IMR-90 (cell line): ENCODE measurements at regions not wholly inside any gene's neighbourhood (a gene's known extent, or its start where the extent isn't known, plus 50 kb on each side); places are given as distances from the start of the nearest gene placed in this dataset.

ENCODE experiments used
- ATAC-seq: fragments of 200-7000 bp; cut with Tn5 transposase; 2 replicates; pipeline ENCODE4 v1.9.1; 2020; ENCODE audit warnings: low read depth, mild to moderate bottlenecking, moderate library complexity
- BruUV-seq: library from RNA; stranded (reverse); fragments of 400-500 nt; replicated peaks from 2 replicates; lab custom pipeline; 2021; lab: Mats Ljungman, UMichigan
- CTCF ChIA-PET: fragments of 300-600 bp; formaldehyde crosslinking; extraction: SDS; loops from one replicate; lab custom pipeline; 2021; ENCODE audit warnings: antibody characterized with exemption; lab: Yijun Ruan, JAX
- POLR2A ChIA-PET: fragments of 300-600 bp; sonication (Branson Sonifier 250); formaldehyde crosslinking; loops from one replicate; lab custom pipeline; 2022; ENCODE audit warnings: antibody characterized with exemption; ENCODE audit not compliant: unreplicated experiment; lab: Charles Lee
- DNase-seq: peaks from one replicate; pipeline ENCODE4 v3.0.0; 2013
- H2AFZ ChIP-seq: replicated peaks from 2 replicates; pipeline ENCODE3; 2013; ENCODE audit warnings: low read length, mild to moderate bottlenecking; ENCODE audit not compliant: poor library complexity
- H2AK5ac ChIP-seq: 2 replicates; pipeline ENCODE4 v1.6.1; 2013; ENCODE audit warnings: low read depth, low read length, inconsistent platforms
- H2AK9ac ChIP-seq: replicated peaks from 2 replicates; pipeline ENCODE3; 2013; ENCODE audit warnings: mild to moderate bottlenecking, low read depth, low read length, moderate library complexity; ENCODE audit not compliant: poor library complexity
- H2BK120ac ChIP-seq: 2 replicates; pipeline ENCODE4 v1.6.1; 2013; ENCODE audit warnings: low read depth, low read length, inconsistent platforms
- H2BK15ac ChIP-seq: 3 replicates; pipeline ENCODE4 v1.6.1; 2013; ENCODE audit warnings: low read depth, low read length, inconsistent platforms
- H2BK20ac ChIP-seq: 2 replicates; pipeline ENCODE4 v1.6.1; 2013; ENCODE audit warnings: low read depth, mild to moderate bottlenecking, inconsistent platforms, low read length, moderate library complexity
- H2BK5ac ChIP-seq: 2 replicates; pipeline ENCODE4 v1.6.1; 2013; ENCODE audit warnings: mild to moderate bottlenecking, low read depth, low read length, inconsistent platforms; ENCODE audit not compliant: poor library complexity, severe bottlenecking
- H3K14ac ChIP-seq: replicated peaks from 2 replicates; pipeline ENCODE4 v1.6.1; 2013; ENCODE audit warnings: low read depth, low read length, inconsistent platforms
- H3K18ac ChIP-seq: 2 replicates; pipeline ENCODE4 v1.6.1; 2013; ENCODE audit warnings: low read depth, low read length, control low read depth
- H3K23ac ChIP-seq: 2 replicates; pipeline ENCODE4 v1.6.1; 2013; ENCODE audit warnings: low read depth, low read length, inconsistent platforms
- H3K27ac ChIP-seq: 2 replicates; pipeline ENCODE4 v1.5.1; 2013; ENCODE audit warnings: mild to moderate bottlenecking, control low read depth, low read length; ENCODE audit not compliant: insufficient read depth
- H3K27me3 ChIP-seq: 2 replicates; pipeline ENCODE4 v1.6.1; 2013; ENCODE audit warnings: low read length; ENCODE audit not compliant: control insufficient read depth, insufficient read depth
- H3K36me3 ChIP-seq: 2 replicates; pipeline ENCODE4 v1.6.1; 2013; ENCODE audit warnings: low read length, mixed read lengths; ENCODE audit not compliant: control insufficient read depth, insufficient read depth
- H3K4ac ChIP-seq: 2 replicates; pipeline ENCODE4 v1.6.1; 2013; ENCODE audit warnings: low read depth, low read length, inconsistent platforms
- H3K4me1 ChIP-seq: 2 replicates; pipeline ENCODE4 v1.6.1; 2013; ENCODE audit warnings: low read length, mixed read lengths; ENCODE audit not compliant: control insufficient read depth, insufficient read depth
- H3K4me2 ChIP-seq: 2 replicates; pipeline ENCODE4 v1.6.1; 2013; ENCODE audit warnings: low read depth, mild to moderate bottlenecking, control low read depth, low read length, moderate library complexity
- H3K4me3 ChIP-seq: 2 replicates; pipeline ENCODE4 v1.5.1; 2013; ENCODE audit warnings: low read depth, mild to moderate bottlenecking, control low read depth, low read length, moderate library complexity; ENCODE audit not compliant: insufficient read depth
- H3K56ac ChIP-seq: 2 replicates; pipeline ENCODE4 v1.6.1; 2013; ENCODE audit warnings: low read length, inconsistent platforms; ENCODE audit not compliant: insufficient read depth; ENCODE audit errors: extremely low read depth
- H3K79me1 ChIP-seq, 2 experiments: 2 replicates each; pipeline ENCODE4 v1.6.1; 2013; ENCODE audit warnings: low read length in 2 of 2, inconsistent platforms in 1 of 2, low read depth in 1 of 2
- H3K9ac ChIP-seq: 2 replicates; pipeline ENCODE4 v1.6.1; 2013; ENCODE audit warnings: low read depth, low read length, control low read depth
- H3K9me1 ChIP-seq: 2 replicates; pipeline ENCODE4 v1.6.1; 2013; ENCODE audit warnings: low read length, inconsistent platforms; ENCODE audit not compliant: insufficient read depth
- H3K9me3 ChIP-seq: 2 replicates; pipeline ENCODE4 v1.6.1; 2013; ENCODE audit warnings: low read length; ENCODE audit not compliant: control insufficient read depth, insufficient read depth
- H4K20me1 ChIP-seq: 2 replicates; pipeline ENCODE4 v1.6.1; 2013; ENCODE audit warnings: low read length, inconsistent platforms; ENCODE audit not compliant: insufficient read depth
- H4K5ac ChIP-seq: 2 replicates; pipeline ENCODE4 v1.6.1; 2013; ENCODE audit warnings: mild to moderate bottlenecking, low read depth, low read length, control low read depth
- H4K8ac ChIP-seq, 2 experiments: 2 replicates each; pipeline ENCODE4 v1.6.1; 2013; ENCODE audit warnings: low read depth in 2 of 2, low read length in 2 of 2, control low read depth in 1 of 2, inconsistent platforms in 1 of 2
- H4K91ac ChIP-seq: 2 replicates; pipeline ENCODE4 v1.6.1; 2013; ENCODE audit warnings: low read depth, low read length, inconsistent platforms; ENCODE audit not compliant: insufficient read depth
- BHLHE40 ChIP-seq: fragments of 150-350 bp; IDR thresholded peaks from 2 replicates; pipeline ENCODE4 v1.6.1; 2016; ENCODE audit warnings: mild to moderate bottlenecking, low read depth, low read length
- CEBPB ChIP-seq: IDR thresholded peaks from 2 replicates; pipeline ENCODE4 v1.6.1; 2012; ENCODE audit warnings: low read depth, low read length, improper control_type of control experiment
- CHD1 ChIP-seq: IDR thresholded peaks from 2 replicates; pipeline ENCODE4 v1.6.1; 2012; ENCODE audit warnings: low read depth, low read length, improper control_type of control experiment
- FOS ChIP-seq: fragments of 150-350 bp; IDR thresholded peaks from 2 replicates; pipeline ENCODE4 v1.6.1; 2016; ENCODE audit warnings: low read depth, low read length
- MAFK ChIP-seq: IDR thresholded peaks from 2 replicates; pipeline ENCODE4 v1.6.1; 2012; ENCODE audit warnings: low read depth, low read length, improper control_type of control experiment
- MAZ ChIP-seq: IDR thresholded peaks from 2 replicates; pipeline ENCODE4 v1.6.1; 2012; ENCODE audit warnings: low read depth, mild to moderate bottlenecking, low read length, improper control_type of control experiment, moderate library complexity, borderline replicate concordance
- MXI1 ChIP-seq: IDR thresholded peaks from 2 replicates; pipeline ENCODE4 v1.6.1; 2012; ENCODE audit warnings: low read depth, mild to moderate bottlenecking, low read length, moderate library complexity, borderline replicate concordance
- NFE2L2 ChIP-seq: fragments of 150-350 bp; IDR thresholded peaks from 2 replicates; pipeline ENCODE4 v1.6.1; 2016; ENCODE audit warnings: low read depth, mild to moderate bottlenecking, low read length
- POLR2A ChIP-seq: IDR thresholded peaks from 2 replicates; pipeline ENCODE4 v1.6.1; 2012; ENCODE audit warnings: mild to moderate bottlenecking, low read depth, low read length
- RAD21 ChIP-seq: IDR thresholded peaks from 2 replicates; pipeline ENCODE4 v1.6.1; 2012; ENCODE audit warnings: low read length, improper control_type of control experiment
- RCOR1 ChIP-seq: IDR thresholded peaks from 2 replicates; pipeline ENCODE4 v1.6.1; 2012; ENCODE audit warnings: mild to moderate bottlenecking, low read length, improper control_type of control experiment; ENCODE audit not compliant: insufficient replicate concordance
- RFX5 ChIP-seq: IDR thresholded peaks from 2 replicates; pipeline ENCODE4 v1.8.0; 2012; ENCODE audit warnings: low read depth, mild to moderate bottlenecking, low read length, moderate library complexity
- SMC3 ChIP-seq: fragments of 150-350 bp; IDR thresholded peaks from 2 replicates; pipeline ENCODE4 v1.6.1; 2016; ENCODE audit warnings: low read depth, mild to moderate bottlenecking, antibody characterized with exemption, low read length, moderate library complexity
- USF2 ChIP-seq: fragments of 150-350 bp; IDR thresholded peaks from 2 replicates; pipeline ENCODE4 v1.6.1; 2017; ENCODE audit warnings: mild to moderate bottlenecking, antibody characterized with exemption, low read length, low read depth
- WGBS, 2 experiments: methylation state at CpG; one replicate each; pipeline versions ENCODE4 v1.1.5 to v1.1.7; 2013; ENCODE audit warnings: missing lambda C conversion rate in 2 of 2; ENCODE audit not compliant: insufficient read length in 1 of 2; ENCODE audit errors: extremely low coverage in 2 of 2; 5-methylcytosine and 5-hydroxymethylcytosine counted together
- dilution Hi-C: fragments of 300-500 bp; cut with HindIII; formaldehyde crosslinking; loops from one replicate; pipeline ENCODE4 v1.14.3; 2018; ENCODE audit warnings: low sequenced_read_pairs; ENCODE audit not compliant: unreplicated experiment
- in situ Hi-C: fragments of 300-500 bp; cut with MboI; formaldehyde crosslinking; loops from 3 replicates; pipeline ENCODE4 v1.14.3; 2019; ENCODE audit warnings: low sequenced_read_pairs, inconsistent platforms, mixed read lengths
- intact Hi-C: fragments of 100-400 bp; cut with micrococcal nuclease; formaldehyde crosslinking; loops from 2 replicates; pipeline ENCODE4 v1.10.0; 2022
- TF ChIP-seq, protein P1 (sequence below): conservative IDR thresholded peaks from 2 replicates; pipeline ENCODE4 v1.5.1; 2012; ENCODE audit warnings: mild to moderate bottlenecking, low read depth, low read length, improper control_type of control experiment
- TF ChIP-seq, protein P2 (sequence below): fragments of 150-350 bp; IDR thresholded peaks from 2 replicates; pipeline ENCODE4 v1.6.1; 2016; ENCODE audit warnings: low read depth, mild to moderate bottlenecking, low read length, moderate library complexity, borderline replicate concordance

DNA sequence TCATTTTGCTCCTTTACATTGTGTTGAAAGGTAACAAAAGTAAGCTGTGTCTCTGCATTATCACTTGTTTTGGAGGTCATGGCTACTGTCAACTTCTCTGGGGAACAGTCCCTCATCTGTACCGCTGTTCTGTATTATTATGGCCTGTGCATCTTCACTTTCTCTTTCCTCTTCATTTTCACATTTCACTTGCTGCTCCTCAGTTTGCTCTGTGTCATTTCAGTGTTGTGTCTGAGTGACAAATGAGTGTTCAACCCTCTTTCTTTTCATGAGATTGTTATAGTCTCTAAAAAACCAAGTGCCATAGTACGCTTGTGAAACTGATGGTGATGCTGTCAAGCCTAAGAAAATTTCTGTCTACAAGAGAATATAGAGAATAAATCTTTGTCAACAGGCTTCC is 122.0 kb upstream of the FER start:
- H2BK20ac ChIP-seq, result no peak overlapping the region
- WGBS, 2 experiments, result no CpG with 5 or more reads among the region's 2 CpGs
- H4K91ac ChIP-seq, result no peak overlapping the region
- no peak overlapping the region for H3K4ac ChIP-seq
- H3K9me1 ChIP-seq, result no peaks in the 10 kb centered on the region
- H4K20me1 ChIP-seq, result no peaks in the 10 kb centered on the region
- H3K56ac ChIP-seq, result no peak overlapping the region
- H3K4me2 ChIP-seq, result no peak overlapping the region
- H2AK5ac ChIP-seq, result no peak overlapping the region
- H2BK15ac ChIP-seq, result no peak overlapping the region
- POLR2A ChIA-PET, result no interaction called here
- no peak overlapping the region for H2BK120ac ChIP-seq
- peaks cover 4% of the 10 kb centered on the region; the same call in 1 of the 2 replicates for H3K4me1 ChIP-seq
- no peak overlapping the region for H2BK5ac ChIP-seq
- H3K9me3 ChIP-seq, result no peaks in the 10 kb centered on the region
- no peak overlapping the region for H3K23ac ChIP-seq
- no peaks in the 10 kb centered on the region; the same call in 1 of the 2 replicates for H3K27me3 ChIP-seq
- H4K8ac ChIP-seq, result no peak overlapping the region
- no peaks in the 10 kb centered on the region for H3K79me1 ChIP-seq
- intact Hi-C loops, result no loop called here
- no peak overlapping the region for H3K27ac ChIP-seq
- CTCF ChIA-PET, result no interaction called here
- no peak overlapping the region for H3K9ac ChIP-seq
- no peak for ATAC-seq
- H3K36me3 ChIP-seq, result no peaks in the 10 kb centered on the region
- no peak overlapping the region for H2AFZ ChIP-seq
- no peak overlapping the region for H3K18ac ChIP-seq
- in situ Hi-C loops, result no loop called here
- no peak overlapping the region for H3K4me3 ChIP-seq
- no TSS peak for BruUV-seq
- H2AK9ac ChIP-seq, result no peak overlapping the region
- TF ChIP-seq CEBPB (no peak), CHD1 (no peak), MXI1 (no peak), BHLHE40 (no peak), SMC3 (no peak), RAD21 (no peak), FOS (no peak), USF2 (no peak), MAFK (no peak), RCOR1 (no peak), POLR2A (no peak), MAZ (no peak), RFX5 (no peak), NFE2L2 (no peak)
- TF ChIP-seq, protein P1, sequence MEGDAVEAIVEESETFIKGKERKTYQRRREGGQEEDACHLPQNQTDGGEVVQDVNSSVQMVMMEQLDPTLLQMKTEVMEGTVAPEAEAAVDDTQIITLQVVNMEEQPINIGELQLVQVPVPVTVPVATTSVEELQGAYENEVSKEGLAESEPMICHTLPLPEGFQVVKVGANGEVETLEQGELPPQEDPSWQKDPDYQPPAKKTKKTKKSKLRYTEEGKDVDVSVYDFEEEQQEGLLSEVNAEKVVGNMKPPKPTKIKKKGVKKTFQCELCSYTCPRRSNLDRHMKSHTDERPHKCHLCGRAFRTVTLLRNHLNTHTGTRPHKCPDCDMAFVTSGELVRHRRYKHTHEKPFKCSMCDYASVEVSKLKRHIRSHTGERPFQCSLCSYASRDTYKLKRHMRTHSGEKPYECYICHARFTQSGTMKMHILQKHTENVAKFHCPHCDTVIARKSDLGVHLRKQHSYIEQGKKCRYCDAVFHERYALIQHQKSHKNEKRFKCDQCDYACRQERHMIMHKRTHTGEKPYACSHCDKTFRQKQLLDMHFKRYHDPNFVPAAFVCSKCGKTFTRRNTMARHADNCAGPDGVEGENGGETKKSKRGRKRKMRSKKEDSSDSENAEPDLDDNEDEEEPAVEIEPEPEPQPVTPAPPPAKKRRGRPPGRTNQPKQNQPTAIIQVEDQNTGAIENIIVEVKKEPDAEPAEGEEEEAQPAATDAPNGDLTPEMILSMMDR, result no peak
- TF ChIP-seq, protein P2, sequence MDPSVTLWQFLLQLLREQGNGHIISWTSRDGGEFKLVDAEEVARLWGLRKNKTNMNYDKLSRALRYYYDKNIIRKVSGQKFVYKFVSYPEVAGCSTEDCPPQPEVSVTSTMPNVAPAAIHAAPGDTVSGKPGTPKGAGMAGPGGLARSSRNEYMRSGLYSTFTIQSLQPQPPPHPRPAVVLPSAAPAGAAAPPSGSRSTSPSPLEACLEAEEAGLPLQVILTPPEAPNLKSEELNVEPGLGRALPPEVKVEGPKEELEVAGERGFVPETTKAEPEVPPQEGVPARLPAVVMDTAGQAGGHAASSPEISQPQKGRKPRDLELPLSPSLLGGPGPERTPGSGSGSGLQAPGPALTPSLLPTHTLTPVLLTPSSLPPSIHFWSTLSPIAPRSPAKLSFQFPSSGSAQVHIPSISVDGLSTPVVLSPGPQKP, result no peak
- no peak overlapping the region for H3K14ac ChIP-seq
- dilution Hi-C loops, result no loop called here
- no peak for DNase-seq
- H4K5ac ChIP-seq, result no peak overlapping the region
